H1 (cell line): ENCODE measurements at regions not wholly inside any gene's neighbourhood (a gene's known extent, or its start where the extent isn't known, plus 50 kb on each side); places are given as distances from the start of the nearest gene placed in this dataset.

ENCODE experiments used
- CTCF ChIA-PET: fragments of 300-600 bp; sonication (Branson Sonifier 250); formaldehyde crosslinking; loops from one replicate; lab custom pipeline; 2021; ENCODE audit not compliant: partially characterized antibody; lab: Charles Lee
- POLR2A ChIA-PET: fragments of 300-600 bp; sonication (Branson Sonifier 250); formaldehyde crosslinking; loops from one replicate; lab custom pipeline; 2021; ENCODE audit warnings: inconsistent platforms; ENCODE audit not compliant: partially characterized antibody; lab: Charles Lee
- DNase-seq, 2 experiments: peaks; one replicate each; pipeline versions ENCODE4 v3.0.0 to v3.0.0-alpha.2; 2010 to 2022; ENCODE audit warnings: low spot score in 2 of 2, low read depth in 1 of 2, mixed read lengths in 1 of 2
- FAIRE-seq: peaks from 2 replicates; lab custom pipeline; 2011; peaks lifted over from hg19 to GRCh38; lab: Jason Lieb, UNC
- H2AFZ ChIP-seq: 2 replicates; pipeline ENCODE4 v1.8.1; 2012; ENCODE audit warnings: low read length, inconsistent platforms
- H2AK5ac ChIP-seq: 2 replicates; pipeline ENCODE4 v1.6.1; 2013; ENCODE audit warnings: low read depth, low read length
- H2BK120ac ChIP-seq: replicated peaks from 2 replicates; pipeline ENCODE3; 2013; ENCODE audit warnings: low read depth, low read length, inconsistent platforms
- H2BK12ac ChIP-seq: 2 replicates; pipeline ENCODE4 v1.6.1; 2013; ENCODE audit warnings: low read depth, low read length
- H2BK15ac ChIP-seq: 2 replicates; pipeline ENCODE4 v1.6.1; 2013; ENCODE audit warnings: low read length
- H2BK20ac ChIP-seq: 2 replicates; pipeline ENCODE4 v1.6.1; 2013; ENCODE audit warnings: low read length
- H2BK5ac ChIP-seq: 2 replicates; pipeline ENCODE4 v1.6.1; 2013; ENCODE audit warnings: low read depth, low read length
- H3K14ac ChIP-seq: 2 replicates; pipeline ENCODE4 v1.6.1; 2013; ENCODE audit warnings: inconsistent platforms; ENCODE audit not compliant: insufficient read length
- H3K18ac ChIP-seq: 2 replicates; pipeline ENCODE4 v1.6.1; 2013; ENCODE audit warnings: low read length; ENCODE audit errors: extremely low read depth
- H3K23ac ChIP-seq: 2 replicates; pipeline ENCODE4 v1.6.1; 2013; ENCODE audit warnings: inconsistent platforms; ENCODE audit not compliant: insufficient read length
- H3K23me2 ChIP-seq: 2 replicates; pipeline ENCODE4 v1.6.1; 2013; ENCODE audit warnings: low read depth, low read length
- H3K27ac ChIP-seq: 2 replicates; pipeline ENCODE4 v1.6.1; 2011; ENCODE audit warnings: low read depth, low read length, inconsistent platforms
- H3K27me3 ChIP-seq, 4 experiments: replicated peaks in 1 of 4; 1 replicate in 1 of 4; 2 replicates in 3 of 4; pipeline versions ENCODE4 v1.6.1 to v1.8.1; 2011 to 2013; ENCODE audit warnings: low read length in 3 of 4, mild to moderate bottlenecking in 3 of 4, inconsistent platforms in 2 of 4, mixed read lengths in 2 of 4, moderate library complexity in 1 of 4; ENCODE audit not compliant: control insufficient read depth in 3 of 4, insufficient read depth in 3 of 4; ENCODE audit errors: extremely low read depth in 1 of 4
- H3K36me3 ChIP-seq, 4 experiments: 2 replicates each; pipeline versions ENCODE4 v1.6.1 to v1.8.1; 2011 to 2013; ENCODE audit warnings: mild to moderate bottlenecking in 4 of 4, low read length in 3 of 4, moderate library complexity in 2 of 4, control low read depth in 1 of 4, inconsistent platforms in 1 of 4; ENCODE audit not compliant: insufficient read depth in 4 of 4, control insufficient read depth in 2 of 4
- H3K4ac ChIP-seq: replicated peaks from 2 replicates; pipeline ENCODE3; 2013; ENCODE audit warnings: low read length, low read depth, mixed read lengths, inconsistent platforms; ENCODE audit not compliant: insufficient read length
- H3K4me1 ChIP-seq, 4 experiments: replicated peaks in 1 of 4; 1 replicate in 1 of 4; 2 replicates in 3 of 4; pipeline versions ENCODE4 v1.6.1 to v1.8.1; 2011 to 2013; ENCODE audit warnings: low read length in 3 of 4, inconsistent platforms in 2 of 4, mixed read lengths in 1 of 4; ENCODE audit not compliant: insufficient read depth in 4 of 4, control insufficient read depth in 3 of 4
- H3K4me2 ChIP-seq, 2 experiments: 2 replicates each; pipeline versions ENCODE4 v1.6.1 to v1.8.1; 2011 to 2013; ENCODE audit warnings: low read depth in 2 of 2, low read length in 2 of 2, control low read depth in 1 of 2, inconsistent platforms in 1 of 2, mild to moderate bottlenecking in 1 of 2; ENCODE audit not compliant: insufficient read depth in 1 of 2
- H3K4me3 ChIP-seq, 4 experiments: fragments of 200-600, 300-600 bp in 1 of 4; sonication (generic), shearing (Covaris generic), sonication (Bioruptor Twin) in 1 of 4; 2 replicates each; pipeline versions ENCODE4 v1.5.1 to v1.8.1; 2011 to 2016; ENCODE audit warnings: low read length in 4 of 4, low read depth in 3 of 4, control low read depth in 2 of 4, inconsistent platforms in 2 of 4, mild to moderate bottlenecking in 2 of 4, mixed read lengths in 1 of 4, moderate library complexity in 1 of 4; ENCODE audit not compliant: insufficient read depth in 2 of 4; ENCODE audit errors: extremely low read depth in 1 of 4
- H3K56ac ChIP-seq: replicated peaks from 2 replicates; pipeline ENCODE3; 2013; ENCODE audit warnings: low read depth, mild to moderate bottlenecking, mixed read lengths, low read length, inconsistent platforms; ENCODE audit not compliant: insufficient read length
- H3K79me1 ChIP-seq: 2 replicates; pipeline ENCODE4 v1.6.1; 2013; ENCODE audit warnings: low read depth, low read length, control low read depth
- H3K79me2 ChIP-seq, 2 experiments: 2 replicates each; pipeline versions ENCODE4 v1.6.1 to v1.8.1; 2012 to 2013; ENCODE audit warnings: low read length in 2 of 2, mild to moderate bottlenecking in 2 of 2, inconsistent platforms in 1 of 2; ENCODE audit not compliant: insufficient read depth in 2 of 2, control insufficient read depth in 1 of 2
- H3K9ac ChIP-seq, 4 experiments: replicated peaks in 1 of 4; 1 replicate in 1 of 4; 2 replicates in 3 of 4; pipeline versions ENCODE4 v1.6.1 to v1.8.1; 2011 to 2013; ENCODE audit warnings: low read depth in 3 of 4, low read length in 3 of 4, control low read depth in 2 of 4, mild to moderate bottlenecking in 2 of 4, moderate library complexity in 2 of 4, inconsistent platforms in 1 of 4; ENCODE audit errors: extremely low read depth in 1 of 4
- H3K9me3 ChIP-seq, 2 experiments: 2 replicates each; pipeline versions ENCODE4 v1.6.1 to v1.8.1; 2012 to 2013; ENCODE audit warnings: mild to moderate bottlenecking in 2 of 2, moderate library complexity in 2 of 2, control low read depth in 1 of 2, inconsistent platforms in 1 of 2, low read depth in 1 of 2, low read length in 1 of 2, mixed read lengths in 1 of 2; ENCODE audit not compliant: insufficient read depth in 2 of 2
- H4K20me1 ChIP-seq, 2 experiments: replicated peaks in 1 of 2; 2 replicates each; pipeline versions ENCODE3 to v1.8.1; 2011 to 2013; ENCODE audit warnings: inconsistent platforms in 2 of 2, low read length in 2 of 2, mild to moderate bottlenecking in 1 of 2; ENCODE audit not compliant: insufficient read depth in 2 of 2, control insufficient read depth in 1 of 2
- H4K5ac ChIP-seq: 2 replicates; pipeline ENCODE4 v1.6.1; 2013; ENCODE audit warnings: low read length, low read depth, mixed read lengths, inconsistent platforms; ENCODE audit not compliant: insufficient read length
- H4K8ac ChIP-seq: 2 replicates; pipeline ENCODE4 v1.8.0; 2013; ENCODE audit warnings: mild to moderate bottlenecking, moderate library complexity, low read length, inconsistent platforms; ENCODE audit not compliant: insufficient read depth; ENCODE audit errors: extremely low read depth
- H4K91ac ChIP-seq: replicated peaks from 2 replicates; pipeline ENCODE3; 2013; ENCODE audit warnings: low read length, mixed read lengths, inconsistent platforms; ENCODE audit not compliant: insufficient read length
- CEBPB ChIP-seq: IDR thresholded peaks from 2 replicates; pipeline ENCODE4 v1.6.1; 2012; ENCODE audit warnings: low read depth, low read length
- CTCF ChIP-seq, 3 experiments: IDR thresholded peaks; 1 replicate in 2 of 3; 2 replicates in 1 of 3; pipeline versions ENCODE4 v1.5.1 to v1.6.1; 2011; ENCODE audit warnings: low read length in 3 of 3, mild to moderate bottlenecking in 3 of 3, inconsistent platforms in 2 of 3, low read depth in 1 of 3, moderate library complexity in 1 of 3; ENCODE audit not compliant: insufficient read depth in 1 of 3; ENCODE audit errors: control extremely low read depth in 1 of 3
- GTF2F1 ChIP-seq: IDR thresholded peaks from 2 replicates; pipeline ENCODE4 v1.6.1; 2012; ENCODE audit warnings: low read depth, low read length, improper control_type of control experiment, borderline replicate concordance
- HDAC6 ChIP-seq: IDR thresholded peaks from one replicate; pipeline ENCODE4 v1.7.1; 2012; ENCODE audit warnings: low read depth, mild to moderate bottlenecking, inconsistent platforms, low read length, moderate library complexity
- MAX ChIP-seq: IDR thresholded peaks from 2 replicates; pipeline ENCODE4 v1.6.1; 2012; ENCODE audit warnings: inconsistent platforms
- PHF8 ChIP-seq: fragments of 200-600 bp; sonication (generic); conservative IDR thresholded peaks from 2 replicates; pipeline ENCODE4 v1.7.1; 2012; ENCODE audit warnings: low read depth, mild to moderate bottlenecking, inconsistent platforms, low read length, moderate library complexity
- RAD21 ChIP-seq, 2 experiments: IDR thresholded peaks in 1 of 2; conservative IDR thresholded peaks in 1 of 2; 2 replicates each; pipeline ENCODE4 v1.6.1; 2011; ENCODE audit warnings: low read depth in 2 of 2, low read length in 2 of 2, improper control_type of control experiment in 1 of 2, inconsistent platforms in 1 of 2, mild to moderate bottlenecking in 1 of 2, moderate library complexity in 1 of 2
- RFX5 ChIP-seq: IDR thresholded peaks from 2 replicates; pipeline ENCODE4 v1.6.1; 2011; ENCODE audit warnings: low read depth, low read length, improper control_type of control experiment, borderline replicate concordance
- SIN3A ChIP-seq, 2 experiments: IDR thresholded peaks in 1 of 2; conservative IDR thresholded peaks in 1 of 2; 2 replicates each; pipeline ENCODE4 v1.6.1; 2011 to 2012; ENCODE audit warnings: low read length in 2 of 2, improper control_type of control experiment in 1 of 2, low read depth in 1 of 2, mild to moderate bottlenecking in 1 of 2
- SP4 ChIP-seq: IDR thresholded peaks from 2 replicates; pipeline ENCODE4 v1.6.1; 2012; ENCODE audit warnings: low read length, inconsistent platforms
- TCF12 ChIP-seq: IDR thresholded peaks from 2 replicates; pipeline ENCODE4 v1.6.1; 2011; ENCODE audit warnings: low read depth, mild to moderate bottlenecking, low read length
- WGBS, 2 experiments: shearing (Covaris generic) in 1 of 2; methylation state at CpG; one replicate each; pipeline versions ENCODE4 v1.1.6 to v1.1.7; 2013 to 2015; ENCODE audit warnings: low lambda C conversion rate in 2 of 2, mixed read lengths in 2 of 2, inconsistent platforms in 1 of 2, low coverage in 1 of 2, missing lambda C conversion rate in 1 of 2; ENCODE audit not compliant: insufficient replicate concordance in 2 of 2, insufficient coverage in 1 of 2, insufficient read length in 1 of 2; ENCODE audit errors: extremely low coverage in 1 of 2, missing lambda C conversion rate in 1 of 2; 5-methylcytosine and 5-hydroxymethylcytosine counted together

DNA sequence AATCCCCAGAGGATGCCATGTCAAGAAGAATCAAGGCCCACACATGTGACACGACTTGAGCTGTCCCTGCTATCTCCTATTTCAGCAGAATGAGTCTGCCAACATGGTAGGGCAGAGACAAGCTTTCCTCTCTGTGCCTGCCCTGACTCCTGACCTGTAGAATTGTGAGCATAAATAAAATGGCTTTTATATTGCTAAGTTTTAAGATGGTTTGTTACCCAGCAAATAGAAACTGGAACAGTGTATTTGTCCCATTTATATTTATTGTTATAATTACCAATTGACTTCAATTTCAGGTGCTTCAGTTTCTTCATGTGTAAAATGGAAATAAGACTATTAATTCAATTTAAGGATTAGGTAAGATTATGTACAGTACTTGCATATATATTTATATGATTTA, 90.5 kb downstream of the ASB1 start:
- Histone ChIP-seq H3K23me2 (peaks cover 11% of the 10 kb centered on the region; the same call in 1 of the 2 replicates), H3K23ac (no peak overlapping the region), H2BK5ac (no peak overlapping the region), H4K20me1 (peaks cover 0 to 9% of the 10 kb centered on the region in 2 experiments), H2BK15ac (no peak overlapping the region), H3K4ac (no peak overlapping the region), H3K79me2 (no peaks in the 10 kb centered on the region), H3K79me1 (no peaks in the 10 kb centered on the region), H2BK120ac (no peak overlapping the region), H4K8ac (no peak overlapping the region), H2BK20ac (no peak overlapping the region), H3K9ac (no peak overlapping the region), H3K56ac (no peak overlapping the region), H3K4me2 (no peak overlapping the region), H2AFZ (no peak overlapping the region), H3K36me3 (no peaks in the 10 kb centered on the region), H3K18ac (no peak overlapping the region), H3K14ac (no peak overlapping the region), H3K27ac (no peak overlapping the region), H3K27me3 (no peaks in the 10 kb centered on the region), H4K91ac (no peak overlapping the region), H3K9me3 (peaks cover 0 to 9% of the 10 kb centered on the region in 2 experiments; a peak in 2 of 4 replicates), H3K4me3 (no peak overlapping the region), H3K4me1 (no peaks in the 10 kb centered on the region; a peak in 1 of 7 replicates), H2AK5ac (no peak overlapping the region), H4K5ac (no peak overlapping the region), H2BK12ac (no peak overlapping the region)
- POLR2A ChIA-PET: no interaction called here
- DNase-seq (no peak), FAIRE-seq (no peak)
- 89% methylated on average over 1 of the region's 1 CpG; no CpG with 5 or more reads in 1 of the 2 experiments for WGBS, 2 experiments
- TF ChIP-seq GTF2F1: no peak
- no peak for TF ChIP-seq HDAC6
- no peak for TF ChIP-seq SIN3A (conservative IDR thresholded peaks at IDR 0.05 in 1 of 2, IDR thresholded peaks at IDR 0.05 in 1 of 2; ENCODE audit: low read depth in 1 of 2, low read length in 2 of 2)
- no peak for TF ChIP-seq TCF12
- no peak for TF ChIP-seq SP4
- TF ChIP-seq RAD21 (IDR thresholded peaks at IDR 0.05 in 1 of 2, conservative IDR thresholded peaks at IDR 0.05 in 1 of 2; ENCODE audit: low read depth in 2 of 2, low read length in 2 of 2): no peak
- TF ChIP-seq CEBPB: no peak
- no peak for TF ChIP-seq CTCF (IDR thresholded peaks at IDR 0.05; ENCODE audit: control extremely low read depth in 1 of 3, insufficient read depth in 1 of 3, low read depth in 1 of 3, low read length in 3 of 3)
- TF ChIP-seq PHF8: no peak
- no peak for TF ChIP-seq MAX
- TF ChIP-seq RFX5: no peak
- CTCF ChIA-PET: no interaction called here
